ENCODE measurements at regions not wholly inside any gene's neighbourhood (a gene's known extent, or its start where the extent isn't known, plus 50 kb on each side); places are given as distances from the start of the nearest gene placed in this dataset.
"Not testable (repeated sequence)": the region's sequence is repeated elsewhere in the genome, so short reads cannot be mapped to it uniquely, and the experiment has no call there.

DNA sequence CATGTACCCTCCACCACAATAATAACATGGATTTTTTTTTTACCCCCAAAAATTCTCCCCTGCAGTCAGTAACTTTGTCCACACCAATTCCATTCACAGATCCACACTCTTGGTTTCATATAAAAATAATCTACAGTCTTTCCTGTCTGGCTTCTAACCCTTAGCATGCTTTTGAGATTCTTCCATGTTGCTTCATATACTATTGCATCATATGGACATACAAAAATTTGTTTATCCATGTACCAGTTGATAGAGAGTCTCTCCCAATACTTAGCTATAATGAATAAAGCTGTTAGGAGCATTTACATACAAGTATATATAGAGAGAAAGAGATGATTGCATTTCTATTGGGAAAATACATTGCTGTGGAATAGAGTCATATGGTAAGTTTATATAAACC is 575.0 kb downstream of the XPNPEP1 start:
- TF ChIP-seq, protein P1, sequence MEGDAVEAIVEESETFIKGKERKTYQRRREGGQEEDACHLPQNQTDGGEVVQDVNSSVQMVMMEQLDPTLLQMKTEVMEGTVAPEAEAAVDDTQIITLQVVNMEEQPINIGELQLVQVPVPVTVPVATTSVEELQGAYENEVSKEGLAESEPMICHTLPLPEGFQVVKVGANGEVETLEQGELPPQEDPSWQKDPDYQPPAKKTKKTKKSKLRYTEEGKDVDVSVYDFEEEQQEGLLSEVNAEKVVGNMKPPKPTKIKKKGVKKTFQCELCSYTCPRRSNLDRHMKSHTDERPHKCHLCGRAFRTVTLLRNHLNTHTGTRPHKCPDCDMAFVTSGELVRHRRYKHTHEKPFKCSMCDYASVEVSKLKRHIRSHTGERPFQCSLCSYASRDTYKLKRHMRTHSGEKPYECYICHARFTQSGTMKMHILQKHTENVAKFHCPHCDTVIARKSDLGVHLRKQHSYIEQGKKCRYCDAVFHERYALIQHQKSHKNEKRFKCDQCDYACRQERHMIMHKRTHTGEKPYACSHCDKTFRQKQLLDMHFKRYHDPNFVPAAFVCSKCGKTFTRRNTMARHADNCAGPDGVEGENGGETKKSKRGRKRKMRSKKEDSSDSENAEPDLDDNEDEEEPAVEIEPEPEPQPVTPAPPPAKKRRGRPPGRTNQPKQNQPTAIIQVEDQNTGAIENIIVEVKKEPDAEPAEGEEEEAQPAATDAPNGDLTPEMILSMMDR (IDR thresholded peaks at IDR 0.05; ENCODE audit: borderline replicate concordance, insufficient read depth, low read depth, low read length) = no peak
- no peak overlapping the region for H3K4me3 ChIP-seq (ENCODE audit: low read depth, low read length)

DNA sequence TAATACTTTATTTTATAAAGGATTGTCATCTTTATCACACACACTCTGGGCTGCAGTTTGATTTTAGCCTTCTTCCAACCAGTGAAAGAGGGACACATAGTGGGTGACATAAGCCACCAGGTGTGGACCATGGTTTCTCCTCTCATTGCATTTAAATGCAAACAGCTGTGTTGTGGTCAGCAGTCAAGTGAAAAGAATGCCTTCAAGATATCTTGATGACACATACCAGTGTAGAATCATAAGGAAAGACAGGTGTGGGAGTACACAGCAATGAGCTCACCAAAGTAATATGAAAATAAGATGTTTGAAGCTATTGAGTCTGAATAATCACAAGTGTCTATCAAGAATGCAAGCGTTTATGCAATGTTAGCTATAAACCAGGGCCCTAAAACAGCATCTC is 580.0 kb downstream of the XPNPEP1 start:
- TF ChIP-seq, protein P1 (IDR thresholded peaks at IDR 0.05; ENCODE audit: borderline replicate concordance, insufficient read depth, low read depth, low read length) = no peak
- no peak overlapping the region for H3K4me3 ChIP-seq (ENCODE audit: low read depth, low read length)

DNA sequence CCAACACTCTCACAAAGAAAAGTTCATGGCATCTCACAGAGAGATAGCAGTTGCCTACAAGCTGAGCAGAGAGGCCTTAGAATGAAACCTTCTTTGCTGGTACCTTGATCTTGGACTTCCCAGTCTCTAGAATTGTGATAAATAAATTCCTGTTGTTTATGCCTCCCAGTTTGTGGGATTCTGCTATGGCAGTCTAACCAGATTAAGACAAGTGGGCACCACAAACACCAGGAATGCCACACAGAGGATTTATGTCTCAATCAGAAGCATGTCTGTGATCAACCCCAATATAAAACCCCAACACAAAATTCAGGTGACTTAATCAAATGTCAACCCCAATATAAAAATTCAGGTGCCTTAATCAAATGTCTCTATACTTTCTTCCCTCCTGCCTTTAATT is 581.3 kb downstream of the XPNPEP1 start:
- H3K4me3 ChIP-seq (ENCODE audit: low read depth, low read length) = no peak overlapping the region
- TF ChIP-seq, protein P1 (IDR thresholded peaks at IDR 0.05; ENCODE audit: borderline replicate concordance, insufficient read depth, low read depth, low read length) = no peak

DNA sequence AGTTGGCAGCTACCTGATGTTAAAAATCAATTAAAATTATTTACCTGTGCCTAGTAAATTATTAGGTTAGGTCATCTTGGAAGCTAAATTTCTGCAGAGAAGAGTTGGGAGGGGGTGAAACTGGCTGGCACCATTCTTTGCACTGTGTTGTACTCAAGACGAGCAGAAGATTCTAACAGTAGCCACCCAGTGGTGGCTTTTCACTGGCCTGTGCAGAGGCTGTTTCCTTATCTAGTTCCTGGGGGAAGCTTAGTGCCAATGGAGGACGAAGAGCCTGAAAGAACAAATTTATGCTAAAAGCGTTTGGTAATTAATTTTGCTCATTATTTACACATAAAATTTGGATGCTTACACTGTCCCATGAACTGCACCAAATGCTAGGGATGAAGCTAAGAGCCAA is 595.3 kb downstream of the XPNPEP1 start:
- no peak overlapping the region for H3K4me3 ChIP-seq (ENCODE audit: low read depth, low read length)
- TF ChIP-seq, protein P1 (IDR thresholded peaks at IDR 0.05; ENCODE audit: borderline replicate concordance, insufficient read depth, low read depth, low read length) = no peak

DNA sequence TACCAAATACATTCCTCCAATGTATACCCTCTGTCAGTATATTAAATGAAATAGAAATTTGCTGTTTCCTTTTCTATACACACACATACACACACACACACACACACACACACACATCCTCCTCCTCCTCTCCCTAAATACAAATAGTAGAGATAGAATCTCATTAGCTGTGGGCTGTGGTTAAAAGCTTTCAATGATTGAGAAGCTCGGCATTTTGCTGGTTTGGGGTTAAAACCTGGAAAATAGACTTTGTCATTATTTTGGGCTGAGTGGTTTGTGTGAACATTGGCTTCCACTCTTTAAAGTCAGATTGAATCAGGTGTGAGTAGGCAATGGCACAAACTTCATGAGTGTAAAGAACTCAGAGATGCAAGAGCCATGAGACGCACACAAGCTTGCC is 596.0 kb downstream of the XPNPEP1 start:
- TF ChIP-seq, protein P1 (IDR thresholded peaks at IDR 0.05; ENCODE audit: borderline replicate concordance, insufficient read depth, low read depth, low read length) = no peak

DNA sequence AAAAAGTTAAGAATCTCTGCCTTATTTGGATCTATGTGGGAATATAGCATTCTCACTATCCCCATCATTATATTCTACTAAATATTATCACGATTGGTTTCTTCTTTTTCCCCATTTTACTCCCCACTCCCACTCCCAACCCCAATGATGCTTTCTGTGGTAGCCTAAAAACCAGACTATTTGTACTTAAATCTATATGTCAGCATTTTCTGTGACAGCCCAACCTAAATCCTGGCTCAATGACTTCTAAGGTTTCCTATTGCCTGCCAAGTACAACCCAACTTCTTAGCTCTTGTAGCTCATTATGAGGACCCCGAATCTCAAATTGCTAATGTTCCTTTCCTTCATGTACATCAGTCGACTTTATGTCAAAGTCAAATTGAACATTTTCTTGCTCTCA is 598.6 kb downstream of the XPNPEP1 start:
- no peak overlapping the region for H3K4me3 ChIP-seq (ENCODE audit: low read depth, low read length)
- TF ChIP-seq, protein P1 (IDR thresholded peaks at IDR 0.05; ENCODE audit: borderline replicate concordance, insufficient read depth, low read depth, low read length) = no peak

More for the DNA sequence above, 596.0 kb downstream of the XPNPEP1 start:
- no peak overlapping the region for H3K4me3 ChIP-seq (ENCODE audit: low read depth, low read length)

DNA sequence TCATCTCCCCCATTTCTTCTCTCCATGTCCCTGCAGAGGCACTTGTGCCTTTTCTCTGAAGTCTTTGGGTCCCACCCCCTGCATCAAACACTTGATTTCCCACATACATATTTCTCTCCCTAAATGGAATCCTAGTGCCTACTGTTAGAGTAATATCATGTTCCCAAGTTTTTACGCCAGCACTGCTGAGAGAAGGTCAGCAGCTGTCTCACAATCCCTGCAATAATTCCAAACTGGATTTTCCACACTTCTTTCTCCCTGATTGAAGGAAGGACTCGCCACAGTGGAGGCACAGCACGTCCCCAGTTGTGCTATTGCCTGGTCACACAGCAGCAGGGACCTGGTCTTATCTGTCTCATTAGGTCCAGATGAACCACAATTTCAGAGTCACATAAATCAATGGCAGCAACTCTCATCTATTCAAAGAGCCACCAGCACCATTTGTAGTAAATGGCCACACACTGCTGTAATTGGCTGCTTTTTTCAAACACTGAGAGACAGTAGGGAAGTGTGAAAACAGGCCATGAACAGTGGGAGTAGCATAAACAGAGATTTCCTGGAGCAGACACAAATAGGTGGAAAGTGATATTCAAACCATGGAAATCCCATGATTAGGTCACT is 605.5 kb downstream of the XPNPEP1 start:
- H3K4me3 ChIP-seq (ENCODE audit: low read depth, low read length) = no peak overlapping the region
- TF ChIP-seq, protein P1 (IDR thresholded peaks at IDR 0.05; ENCODE audit: borderline replicate concordance, insufficient read depth, low read depth, low read length) = no peak

DNA sequence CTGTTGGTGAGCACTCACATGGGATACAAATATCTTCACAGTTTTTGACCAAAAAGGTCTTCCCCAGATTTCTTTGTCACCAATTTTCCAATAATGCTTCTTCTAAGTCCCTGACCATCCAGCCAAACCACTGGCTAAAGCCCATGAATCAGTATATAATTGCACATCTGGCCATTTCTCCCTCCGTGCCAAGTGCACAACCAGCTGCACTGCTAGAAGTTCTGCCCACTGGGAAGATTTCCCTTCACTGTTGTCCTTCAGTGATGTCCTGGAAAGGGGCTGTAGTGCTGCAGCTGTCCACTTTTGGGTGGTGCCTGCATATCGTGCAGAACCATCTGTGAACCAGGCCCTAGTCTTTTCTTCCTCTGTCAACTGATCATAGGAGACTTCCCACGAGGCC is 609.3 kb downstream of the XPNPEP1 start:
- not testable (repeated sequence) for H3K4me3 ChIP-seq (ENCODE audit: low read depth, low read length)

DNA sequence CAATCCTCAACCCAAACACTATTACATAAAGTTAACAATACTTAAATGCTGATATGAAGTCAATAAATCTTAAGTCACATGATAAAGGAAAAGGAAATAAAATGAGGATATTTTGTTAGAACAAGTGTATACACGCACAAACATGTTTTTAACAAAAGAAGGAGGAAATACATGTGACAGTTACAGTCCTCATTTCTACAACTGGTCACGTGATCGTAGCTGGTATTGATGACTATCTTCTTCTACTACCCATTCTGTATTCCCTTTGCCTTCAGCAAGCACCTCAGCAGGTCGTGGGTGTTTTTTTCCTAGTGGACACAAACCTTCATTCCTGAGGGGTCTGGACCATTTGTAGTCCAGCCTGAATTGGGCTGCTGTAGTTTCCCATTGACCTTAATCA is 610.8 kb downstream of the XPNPEP1 start:
- not testable (repeated sequence) for H3K4me3 ChIP-seq (ENCODE audit: low read depth, low read length)
